GM21381 (cell line): ENCODE measurements at regions not wholly inside any gene's neighbourhood (a gene's known extent, or its start where the extent isn't known, plus 50 kb on each side); places are given as distances from the start of the nearest gene placed in this dataset.
A peak's percentile ranks its signal among the peaks of the same experiment; 100 is the strongest.

Experiments used
- ATAC-seq: cut with Tn5 transposase; IDR thresholded peaks from one replicate; pipeline ENCODE4 v1.9.1; 2021; ENCODE audit warnings: mild to moderate bottlenecking, moderate library complexity; ENCODE audit not compliant: unreplicated experiment

DNA sequence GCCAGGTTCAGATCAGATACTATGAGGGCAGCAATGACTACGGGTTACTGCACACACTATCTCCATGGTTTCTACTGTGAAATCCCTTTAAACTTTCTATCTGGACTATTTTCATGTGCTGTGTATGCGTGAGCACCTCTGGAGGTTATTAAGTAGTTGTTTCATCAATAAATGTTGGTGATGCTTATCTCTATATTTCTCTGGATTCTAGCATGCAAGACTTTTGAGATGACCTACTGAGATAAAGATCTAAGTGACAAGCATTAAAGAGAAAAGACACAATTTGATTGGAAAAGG lies 194.0 kb downstream of the NRIP1 start:
- ATAC-seq = peak; percentile 12

DNA sequence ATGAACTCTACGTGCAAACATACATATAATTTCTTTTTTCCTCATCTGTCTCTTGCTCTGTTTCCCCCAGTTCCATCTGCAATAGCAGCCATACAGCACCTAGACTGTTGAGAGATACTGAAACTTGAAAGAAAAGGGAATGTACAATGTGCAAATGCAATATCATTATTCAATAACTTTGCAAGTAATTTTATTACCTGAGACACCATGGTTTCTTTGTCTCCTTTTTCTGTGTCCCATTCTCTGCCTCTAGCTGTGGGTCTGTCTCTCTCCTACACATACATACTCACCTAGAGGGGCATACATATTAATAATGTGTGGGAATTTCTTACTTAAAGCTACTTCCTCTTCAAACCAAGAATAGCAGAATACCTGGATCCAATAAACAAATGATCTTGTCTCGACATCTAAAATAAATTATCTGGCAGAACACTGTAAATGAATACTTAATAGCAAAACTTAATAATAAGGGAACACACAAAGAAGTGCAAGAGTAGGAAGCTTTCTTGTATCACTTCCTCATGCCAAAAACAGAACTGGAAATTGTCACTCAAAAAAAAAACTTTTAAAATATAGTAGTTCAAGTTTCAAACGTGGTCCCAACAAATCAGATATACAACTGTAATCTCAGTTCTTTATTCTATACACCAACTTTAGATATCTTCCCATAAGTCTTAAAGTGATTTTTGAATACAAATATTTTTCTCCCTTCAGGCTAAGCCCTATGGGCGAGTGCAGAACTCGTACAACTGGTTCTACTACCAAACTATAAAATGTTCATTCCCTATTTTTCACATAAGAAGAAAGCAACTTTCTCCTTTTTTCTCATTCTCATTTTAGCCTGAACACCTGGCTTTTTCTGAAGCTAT lies 194.6 kb downstream of the NRIP1 start:
- peak; percentile 53 for ATAC-seq

DNA sequence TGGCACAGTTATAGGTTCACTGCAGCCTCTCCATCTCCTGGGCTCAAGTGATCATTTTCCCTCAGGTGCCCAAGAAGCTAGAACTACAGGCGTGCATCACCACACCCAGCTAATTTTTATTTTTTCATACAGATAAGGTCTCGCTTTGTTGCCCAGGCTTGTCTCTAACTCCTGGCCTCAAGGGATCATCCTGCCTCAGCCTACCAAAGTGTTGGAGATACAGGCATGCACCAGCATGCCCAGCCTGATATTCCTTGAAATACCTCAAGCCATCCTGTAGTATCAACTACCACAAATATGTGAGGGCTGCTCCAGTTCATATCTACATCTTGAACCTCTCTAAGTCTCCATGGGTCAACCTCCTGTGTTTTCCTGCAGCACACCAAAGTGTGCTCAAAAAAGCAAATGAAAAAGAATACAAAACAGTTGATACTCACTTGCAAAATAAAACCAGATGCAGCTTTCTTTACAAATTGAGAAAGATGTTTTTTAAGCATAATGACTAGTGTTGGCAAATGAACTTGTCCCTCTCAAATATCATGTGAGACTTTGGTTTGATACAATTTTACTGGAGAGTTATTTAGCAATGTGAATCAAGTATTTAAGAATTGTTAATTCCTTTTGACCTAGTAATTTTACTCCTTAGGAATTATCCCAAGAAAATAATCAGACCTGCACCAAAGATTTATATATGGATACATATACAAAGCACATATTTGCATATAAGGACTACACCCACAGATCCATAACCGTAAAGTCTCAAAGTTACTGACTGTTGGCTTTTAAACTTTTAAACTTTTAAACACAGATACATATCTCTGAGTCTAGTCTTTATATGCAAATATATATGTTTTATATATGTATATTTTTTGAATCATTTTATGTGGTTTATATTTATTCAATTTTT lies 197.7 kb downstream of the NRIP1 start:
- ATAC-seq = no peak

DNA sequence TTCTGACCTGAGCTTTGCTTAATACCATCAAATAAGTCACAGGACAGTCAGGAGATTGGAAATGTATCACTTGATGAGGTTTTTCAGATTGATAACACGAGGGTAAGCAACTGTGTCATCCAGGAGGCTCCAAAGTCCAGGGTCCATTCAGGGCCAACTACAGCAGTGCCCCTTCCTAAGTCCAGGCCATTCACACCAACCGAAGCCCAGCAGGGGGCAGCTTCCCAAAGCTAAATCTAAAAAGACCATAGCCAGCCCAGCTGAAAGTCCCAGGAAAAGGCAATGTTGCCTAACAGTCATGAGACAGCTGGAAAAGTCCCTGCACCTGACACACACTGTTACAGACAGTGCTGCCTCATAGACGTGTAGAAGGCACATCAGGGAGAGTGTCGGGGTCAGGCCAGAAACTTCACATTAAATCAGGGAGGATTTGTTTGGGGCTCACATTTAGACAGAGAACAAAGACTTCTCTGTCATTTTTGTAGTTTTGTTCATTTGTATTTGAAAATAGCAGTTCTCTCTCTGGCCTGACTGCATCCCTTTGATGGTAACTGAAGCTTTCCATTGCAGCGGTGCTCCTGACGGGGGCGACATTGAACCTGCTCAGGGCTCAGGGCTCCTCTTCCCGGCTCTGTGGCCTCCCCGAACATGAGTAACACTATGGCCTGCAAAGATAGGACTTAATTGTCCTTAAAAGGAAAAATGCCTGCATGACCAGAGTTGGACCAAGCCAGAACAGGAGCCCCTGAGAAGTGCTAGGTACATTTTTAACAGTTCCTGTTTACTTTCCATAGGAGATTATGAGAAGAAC lies 200.4 kb downstream of the NRIP1 start:
- ATAC-seq = peak; percentile 68

DNA sequence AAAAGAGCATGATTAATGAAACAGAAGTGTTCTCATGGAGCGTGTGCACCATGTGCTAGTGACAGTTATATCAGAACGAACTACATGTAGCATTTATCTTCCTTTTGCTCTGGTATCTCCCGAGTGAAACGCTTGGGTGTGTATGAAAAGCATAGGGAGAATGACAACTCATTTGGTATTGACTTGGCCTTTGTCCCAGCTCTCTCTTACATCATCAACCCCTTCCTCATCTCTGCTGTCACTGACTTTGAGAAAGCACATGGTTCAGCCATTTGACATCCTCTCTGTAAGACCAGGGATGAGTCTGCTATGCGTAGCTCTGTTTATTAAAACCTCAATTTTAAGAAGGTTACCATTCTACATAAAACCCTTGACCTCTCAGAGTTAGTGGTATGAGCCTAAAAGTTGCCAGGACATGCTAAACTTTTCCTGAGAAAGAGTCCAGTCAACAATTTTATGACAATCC lies 201.0 kb downstream of the NRIP1 start:
- ATAC-seq = no peak

DNA sequence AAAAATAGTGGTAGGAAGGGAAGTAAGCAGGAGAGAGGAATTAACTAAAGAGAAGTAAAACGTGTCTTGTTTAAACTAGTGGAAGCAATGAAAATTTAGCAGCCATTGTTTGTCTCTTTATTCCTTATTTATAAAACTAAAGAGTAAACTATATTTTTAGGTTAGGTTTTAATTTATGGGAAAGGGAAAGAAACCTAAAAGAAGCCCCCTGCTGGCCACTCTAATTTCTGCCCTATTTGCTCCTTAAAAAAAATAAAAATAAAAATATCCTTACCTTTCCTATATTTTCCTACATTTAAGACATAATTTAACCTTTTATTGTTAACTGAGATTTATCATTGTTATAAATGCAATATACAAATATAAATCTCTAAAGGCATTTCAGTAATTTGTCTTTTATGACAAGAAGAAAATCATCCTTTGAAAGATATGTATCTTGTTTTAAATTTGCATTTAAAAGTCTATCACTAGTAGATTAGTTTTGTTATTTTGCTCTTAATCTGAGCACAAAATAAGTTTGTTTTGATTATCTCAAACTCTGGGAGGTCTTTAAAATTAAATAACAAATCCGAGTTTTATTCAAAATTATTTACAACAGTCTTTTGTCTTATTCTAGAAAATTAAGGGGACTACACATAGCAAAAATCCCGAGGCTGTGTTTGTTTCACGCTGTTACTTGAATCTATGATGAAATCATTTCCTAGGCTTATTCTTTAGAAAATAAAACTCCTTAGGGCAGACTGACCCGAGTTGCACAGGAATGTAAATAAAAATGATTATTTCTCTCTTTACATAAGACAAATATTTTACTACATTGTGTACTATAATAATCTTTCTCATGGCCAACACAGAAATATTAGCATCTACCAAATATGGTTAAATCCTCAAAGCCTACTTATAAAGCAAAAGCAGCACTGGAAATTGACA lies 201.7 kb downstream of the NRIP1 start:
- no peak for ATAC-seq

DNA sequence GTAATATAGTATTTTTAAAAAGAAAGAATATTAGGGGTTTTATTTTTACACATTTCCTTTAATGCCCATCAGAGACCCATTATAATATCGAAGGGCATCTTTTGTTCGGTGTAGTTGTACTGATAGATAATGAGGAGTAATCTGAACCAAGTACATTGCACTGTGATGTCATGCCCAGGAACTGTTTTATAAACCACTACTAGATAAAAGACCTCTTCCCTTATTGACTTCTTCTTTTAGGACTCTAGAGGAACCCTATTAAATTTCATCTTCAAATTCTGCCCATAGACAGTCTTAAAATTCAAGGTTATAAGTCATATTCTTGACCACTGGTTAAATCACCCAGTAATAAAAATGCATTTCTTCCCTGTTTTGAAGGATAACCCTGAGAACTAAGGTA lies 206.5 kb downstream of the NRIP1 start:
- no peak for ATAC-seq

DNA sequence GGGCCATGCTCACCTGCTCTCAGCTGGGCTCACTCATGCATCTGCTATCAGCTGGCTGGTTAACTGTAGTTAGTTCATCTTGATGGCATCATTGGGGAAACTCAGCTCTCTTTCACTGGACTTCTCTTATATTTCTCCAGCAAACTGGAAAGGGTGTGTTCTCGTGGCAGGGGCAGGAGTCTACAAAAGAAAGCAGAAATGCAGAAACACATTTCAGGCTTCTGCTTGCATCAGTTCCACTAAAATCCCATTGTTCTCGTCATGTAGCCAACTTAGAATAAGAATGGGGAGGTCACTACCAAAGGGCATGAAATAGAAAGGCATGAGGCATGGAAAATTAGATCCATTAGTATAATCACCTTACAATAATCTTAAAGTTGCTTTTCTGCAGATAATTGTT lies 207.3 kb downstream of the NRIP1 start:
- no peak for ATAC-seq

DNA sequence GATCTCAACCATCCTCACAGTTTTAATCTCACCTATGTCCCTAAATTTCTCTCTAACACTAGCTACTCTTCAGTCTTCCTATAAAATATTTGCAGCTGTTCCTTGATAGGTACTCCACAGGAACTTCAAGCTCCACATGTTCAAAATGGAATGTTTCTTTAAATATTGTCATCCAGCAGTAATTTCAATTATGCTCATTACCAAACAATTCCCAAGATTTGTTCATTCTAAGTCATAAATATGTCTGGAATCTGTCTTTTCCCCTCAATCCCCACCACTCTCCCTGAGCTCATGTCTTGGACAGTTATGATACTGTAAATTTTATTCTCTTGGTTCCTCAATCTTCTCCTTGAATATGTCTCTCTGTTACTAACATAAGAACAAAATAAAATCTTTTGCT lies 214.4 kb downstream of the NRIP1 start:
- no peak for ATAC-seq

DNA sequence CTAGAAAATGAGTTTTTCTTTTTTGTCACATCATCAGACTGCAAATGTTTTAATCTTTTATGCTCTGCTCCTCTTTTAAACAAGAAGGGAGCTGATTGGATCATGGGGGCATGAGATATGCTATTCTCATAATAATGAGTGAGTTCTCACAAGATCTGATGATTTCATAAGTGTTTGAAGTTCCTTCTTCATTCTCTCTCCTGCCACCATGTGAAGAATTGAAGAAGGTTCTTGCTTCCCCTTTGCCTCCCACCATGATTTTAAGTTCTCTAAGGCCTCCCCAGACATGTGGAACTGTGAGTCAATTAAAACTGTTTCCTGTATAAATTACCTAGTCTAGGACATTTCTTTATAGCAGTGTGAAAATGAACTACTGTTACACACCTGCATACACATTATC lies 218.2 kb downstream of the NRIP1 start:
- no peak for ATAC-seq

DNA sequence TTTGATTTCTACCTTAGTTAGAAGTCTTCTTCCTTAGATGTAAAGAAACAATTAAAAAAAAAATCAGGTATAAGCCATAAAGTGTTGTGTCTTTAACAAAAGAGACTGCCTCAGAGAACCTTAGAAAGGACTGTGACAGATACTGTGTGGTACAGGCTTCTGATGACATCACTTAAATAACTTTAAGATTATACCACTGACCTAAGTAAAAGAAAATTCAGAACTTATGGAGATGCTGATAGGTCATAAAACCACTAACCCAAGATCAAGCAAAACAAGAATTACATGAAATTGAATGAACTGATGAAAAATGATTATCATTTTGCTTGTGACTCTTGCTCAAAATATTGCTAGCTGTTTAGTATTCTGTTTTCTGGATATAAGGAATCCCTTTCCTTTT lies 220.8 kb downstream of the NRIP1 start:
- ATAC-seq = no peak

DNA sequence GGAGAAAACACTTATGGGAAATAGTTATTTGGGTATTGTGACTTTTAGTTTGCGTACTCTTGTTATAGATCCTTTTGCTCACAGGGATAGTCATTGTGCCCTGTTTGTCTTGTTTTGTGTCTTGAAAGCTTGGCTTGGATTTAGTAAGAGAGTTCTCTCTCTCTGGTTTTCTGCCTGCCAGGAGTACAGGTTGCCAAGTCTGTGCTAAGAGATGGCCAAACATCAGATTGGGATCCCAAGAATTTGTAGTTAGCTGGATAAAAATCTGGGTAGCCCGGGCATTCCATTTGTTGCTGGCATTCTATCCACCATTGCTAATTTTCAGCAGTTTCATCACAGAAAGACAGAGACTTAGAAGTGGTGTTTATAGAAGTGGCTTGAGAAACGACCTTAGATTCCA lies 222.2 kb downstream of the NRIP1 start:
- no peak for ATAC-seq

DNA sequence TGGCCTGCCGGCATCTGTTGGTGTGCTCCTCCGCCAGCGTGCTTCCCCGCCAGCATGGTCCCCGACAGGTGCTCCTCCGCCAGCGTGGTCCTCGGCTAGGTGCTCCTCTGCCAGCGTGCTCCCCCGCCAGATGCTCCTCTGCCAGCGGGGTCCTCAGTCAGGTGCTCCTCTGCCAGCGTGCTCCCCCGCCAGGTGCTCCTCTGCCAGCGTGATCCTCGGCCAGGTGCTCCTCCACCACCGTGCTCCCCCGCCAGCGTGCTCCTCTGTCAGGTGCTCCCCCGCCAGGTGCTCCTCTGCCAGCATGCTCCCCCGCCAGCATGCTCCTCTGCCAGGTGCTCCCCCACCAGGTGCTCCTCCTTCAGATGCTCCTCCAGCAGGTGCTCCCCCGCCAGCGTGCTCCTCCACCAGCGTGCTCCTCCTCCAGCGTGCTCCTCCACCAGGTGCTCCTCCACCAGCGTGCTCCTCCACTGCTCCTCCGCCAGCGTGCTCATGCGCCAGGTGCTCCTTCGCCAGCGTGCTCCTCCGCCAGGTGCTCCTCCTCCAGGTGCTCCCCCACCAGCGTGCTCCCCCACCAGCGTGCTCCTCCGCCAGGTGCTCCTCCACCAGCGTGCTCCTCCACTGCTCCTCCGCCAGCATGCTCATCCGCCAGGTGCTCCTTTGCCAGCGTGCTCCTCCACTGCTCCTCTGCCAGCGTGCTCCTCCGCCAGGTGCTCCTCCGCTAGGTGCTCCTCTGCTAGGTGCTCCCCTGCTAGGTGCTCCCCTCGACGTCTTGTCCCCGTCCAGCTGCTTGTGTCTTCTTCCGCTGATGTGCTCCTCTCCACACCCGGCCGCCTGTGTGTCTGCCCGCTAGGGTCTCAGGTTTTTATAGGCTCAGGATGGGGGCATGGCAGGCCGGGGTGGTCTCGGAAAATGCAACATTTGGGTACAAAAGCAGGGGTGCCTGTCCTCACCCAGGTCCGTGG lies 223.0 kb downstream of the NRIP1 start:
- ATAC-seq = no peak

DNA sequence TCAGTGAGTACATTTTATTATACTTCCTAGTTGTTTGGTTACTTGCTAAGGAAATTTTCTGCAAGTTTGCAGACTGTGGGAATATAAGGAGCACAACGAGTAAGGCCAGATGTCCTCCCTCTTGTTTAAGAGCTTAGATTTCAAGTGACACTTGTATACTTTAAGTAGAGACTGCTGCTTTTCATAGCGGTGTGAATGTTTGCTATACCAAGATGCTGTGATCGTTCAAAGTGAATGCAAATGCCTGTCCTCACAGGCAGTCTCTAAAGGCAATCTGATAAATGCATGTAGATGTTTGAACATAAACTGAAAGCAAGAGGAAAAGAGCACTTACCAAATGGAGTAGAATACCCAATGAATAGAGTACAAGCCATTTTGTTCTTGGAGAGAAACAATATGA lies 226.4 kb downstream of the NRIP1 start:
- ATAC-seq = no peak

DNA sequence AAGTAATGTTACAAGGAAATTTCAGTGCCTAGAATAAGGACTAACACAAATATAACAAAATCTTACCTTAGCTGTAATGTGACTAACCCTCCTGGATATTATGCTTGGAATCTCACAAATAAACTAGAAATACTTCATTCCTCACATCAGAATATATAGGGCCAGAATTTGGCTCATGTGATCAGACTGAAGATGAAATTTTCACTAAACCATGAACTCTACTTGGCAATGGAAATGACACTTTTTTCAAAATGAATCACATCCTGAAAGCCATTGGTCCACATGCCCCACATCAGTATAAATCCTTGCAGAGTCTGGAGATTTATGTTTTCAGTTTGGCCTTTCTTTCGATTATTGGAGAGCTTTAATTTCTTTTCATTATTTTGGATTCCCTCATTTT lies 227.8 kb downstream of the NRIP1 start:
- ATAC-seq = no peak

DNA sequence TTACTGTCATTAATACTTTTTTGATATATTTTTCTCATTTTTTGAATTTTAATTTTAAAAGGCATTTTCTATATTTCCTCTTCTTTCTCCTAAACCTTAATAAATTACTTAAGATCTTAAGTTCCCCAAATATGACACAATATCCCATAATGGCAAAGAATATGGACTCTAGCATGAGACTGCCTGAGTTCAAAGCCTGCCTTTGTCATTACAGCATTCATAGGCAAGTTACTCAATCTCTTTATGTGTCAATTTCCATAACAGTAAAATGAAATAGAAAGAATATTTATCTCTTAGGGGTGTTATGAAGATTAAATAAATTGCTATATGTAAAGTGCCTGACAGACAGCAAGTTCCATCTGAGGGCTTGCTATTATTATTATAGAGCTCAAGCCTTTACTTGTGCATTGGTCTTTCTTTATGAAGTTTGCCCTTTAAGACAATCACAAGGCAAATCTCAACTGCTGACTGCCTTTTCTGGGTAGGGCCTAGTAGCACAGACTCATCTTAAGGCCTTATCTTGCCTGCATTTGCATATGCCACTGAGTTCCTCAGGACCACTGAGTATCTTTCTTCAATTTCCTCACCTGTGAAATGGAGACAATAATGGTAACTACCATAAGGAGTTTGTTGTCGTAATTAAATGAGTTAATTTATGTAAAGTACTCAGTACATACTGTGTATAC lies 231.0 kb downstream of the NRIP1 start:
- ATAC-seq = no peak

DNA sequence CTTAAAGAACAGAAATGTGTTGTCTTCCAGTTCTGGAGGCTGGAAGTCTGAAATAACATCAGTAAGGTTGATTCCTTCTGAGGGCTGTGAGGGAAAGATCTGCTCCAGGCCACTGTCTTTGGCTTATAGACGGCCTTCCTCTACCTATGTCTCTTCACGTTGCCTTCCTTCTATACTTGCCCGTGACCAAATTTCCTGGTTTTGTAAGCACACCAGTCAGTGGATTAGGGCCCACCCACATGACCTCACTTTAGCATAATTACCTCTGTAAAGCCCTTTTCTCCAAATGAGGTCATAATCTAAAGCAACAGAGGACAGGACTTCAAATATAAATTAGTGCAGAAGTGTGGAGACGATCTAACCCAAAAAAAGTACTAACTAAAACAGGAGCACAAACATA lies 231.6 kb downstream of the NRIP1 start:
- ATAC-seq = no peak

DNA sequence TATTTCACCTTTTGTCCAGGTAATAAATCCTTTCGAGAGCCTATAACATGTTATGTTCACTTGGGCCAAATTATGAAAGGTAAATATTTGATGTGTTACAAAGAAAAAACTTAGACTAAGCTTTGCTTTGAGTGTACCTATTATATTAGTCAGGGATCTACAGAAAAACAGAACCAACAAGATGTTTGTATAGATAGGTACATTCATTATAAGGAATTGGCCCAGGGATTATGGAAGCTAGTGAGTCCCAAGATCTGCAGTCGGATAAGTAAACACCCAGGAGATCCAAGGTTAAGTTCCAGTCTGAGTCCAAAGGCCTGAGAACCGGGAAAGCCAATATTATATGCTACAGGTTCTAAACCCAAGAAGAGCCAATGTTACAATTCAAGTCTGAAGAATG lies 234.5 kb downstream of the NRIP1 start:
- no peak for ATAC-seq

DNA sequence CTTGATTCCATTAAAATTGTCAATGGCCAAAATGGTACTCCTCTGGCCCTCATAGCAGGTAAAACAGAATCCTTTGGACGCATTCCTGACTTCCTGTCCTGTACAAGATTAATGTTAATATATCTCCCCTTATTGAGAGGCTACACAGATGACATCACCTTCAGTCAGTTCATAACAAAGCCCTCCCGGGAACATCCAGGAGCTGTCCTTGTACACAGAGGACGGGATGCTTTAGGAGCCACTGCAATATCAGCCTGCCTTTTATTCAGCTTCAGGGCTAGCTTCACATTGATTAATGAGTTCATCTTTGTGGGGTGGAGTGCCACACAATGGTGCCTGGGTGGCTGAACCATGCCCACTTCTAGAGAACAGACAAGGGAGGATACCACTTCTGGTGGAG lies 235.1 kb downstream of the NRIP1 start:
- ATAC-seq = no peak
